ENCODE measurements at regions not wholly inside any gene's neighbourhood (a gene's known extent, or its start where the extent isn't known, plus 50 kb on each side); places are given as distances from the start of the nearest gene placed in this dataset.

GRCh38 chr5:28450997-28451396 is 1412.6 kb upstream of the CDH9 start:
- Histone ChIP-seq H3K27me3 (ENCODE audit: insufficient read depth) (no peaks in the 10 kb centered on the region), H3K36me3 (ENCODE audit: insufficient read depth) (no peaks in the 10 kb centered on the region), H4K20me1 (replicated peaks; ENCODE audit: insufficient read depth) (no peaks in the 10 kb centered on the region), H3K27ac (ENCODE audit: low read depth) (no peak overlapping the region), H3K4me1 (ENCODE audit: insufficient read depth) (no peaks in the 10 kb centered on the region), H3K9me2 (ENCODE audit: insufficient read depth) (no peaks in the 10 kb centered on the region), H3K79me2 (replicated peaks; ENCODE audit: insufficient read depth) (no peaks in the 10 kb centered on the region), H3K4me2 (no peak overlapping the region), H2AFZ (no peak overlapping the region), H3F3A (replicated peaks; ENCODE audit: low read depth) (no peaks in the 10 kb centered on the region), H3K4me3 (no peak overlapping the region)
- Mint-ChIP-seq H3K27ac (no peak overlapping the region), H3K27me3 (ENCODE audit: insufficient read depth, low read depth, poor library complexity) (peaks cover 2% of the 10 kb centered on the region), H3K36me3 (ENCODE audit: low read depth) (no peaks in the 10 kb centered on the region; the same call in 2 of the 3 replicates), H3K4me3 (no peak overlapping the region), H3K9me3 (no peaks in the 10 kb centered on the region; the same call in 2 of the 3 replicates), H3K4me1 (no peaks in the 10 kb centered on the region)
- no peak for ATAC-seq
- no peak for DNase-seq (ENCODE audit: low spot score)
- TF ChIP-seq ETS1 (IDR thresholded peaks at IDR 0.05), result no peak
- TF ChIP-seq NANOG (IDR thresholded peaks at IDR 0.05; ENCODE audit: borderline replicate concordance), result no peak
- TF ChIP-seq EZH2phosphoT487 (IDR thresholded peaks at IDR 0.05; ENCODE audit: unreplicated experiment), result no peak
- TF ChIP-seq CTCF (conservative IDR thresholded peaks at IDR 0.05; ENCODE audit: low read depth in 2 of 2), result no peak
- TF ChIP-seq ZNF462 (CRISPR knock-in tag; IDR thresholded peaks at IDR 0.05), result no peak
- no peak for TF ChIP-seq POLR2AphosphoS5 (IDR thresholded peaks at IDR 0.05; ENCODE audit: low read depth)
- TF ChIP-seq REST (IDR thresholded peaks at IDR 0.05; ENCODE audit: unreplicated experiment), result no peak
- TF ChIP-seq STAT1 (IDR thresholded peaks at IDR 0.05; ENCODE audit: unreplicated experiment), result no peak
- TF ChIP-seq ZNF114 (CRISPR knock-in tag; IDR thresholded peaks at IDR 0.05), result no peak
- no peak for TF ChIP-seq JUNB (IDR thresholded peaks at IDR 0.05; ENCODE audit: unreplicated experiment)
- TF ChIP-seq CREB1 (CRISPR knock-in tag; IDR thresholded peaks at IDR 0.05; ENCODE audit: low read depth), result no peak
- TF ChIP-seq EZH2 (IDR thresholded peaks at IDR 0.05; ENCODE audit: low read depth, unreplicated experiment), result no peak
- no peak for TF ChIP-seq ZNF331 (CRISPR knock-in tag; IDR thresholded peaks at IDR 0.05; ENCODE audit: low read depth)

Measured in GM23338 (cell line).